GM12801 (cell line): ENCODE measurements at regions not wholly inside any gene's neighbourhood (a gene's known extent, or its start where the extent isn't known, plus 50 kb on each side); places are given as distances from the start of the nearest gene placed in this dataset.

ENCODE experiments used
- TF ChIP-seq, protein P1 (sequence below): IDR thresholded peaks from one replicate; pipeline ENCODE4 v1.5.1; 2011; ENCODE audit warnings: control low read depth; ENCODE audit not compliant: insufficient read length; ENCODE audit errors: extremely low read depth

DNA sequence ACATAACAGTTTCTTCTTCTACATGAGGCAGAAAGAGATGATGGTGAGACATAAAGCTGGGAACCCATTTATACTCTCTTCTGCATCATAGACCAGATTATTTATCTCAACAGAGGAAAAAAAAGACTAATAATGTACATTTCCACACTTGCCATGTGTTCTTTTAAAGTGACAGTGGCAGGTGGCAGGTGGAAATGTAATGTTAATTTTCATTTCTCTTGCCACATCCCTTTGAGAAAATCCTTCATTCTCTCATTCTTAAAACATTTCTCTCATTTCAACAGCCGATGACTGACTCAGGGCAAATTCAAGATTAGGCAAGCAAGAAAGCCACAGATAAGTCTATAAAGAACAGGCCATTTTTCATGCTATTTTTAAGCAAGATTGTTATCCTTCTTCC, 635.6 kb upstream of the SORCS1 start:
- TF ChIP-seq, protein P1, sequence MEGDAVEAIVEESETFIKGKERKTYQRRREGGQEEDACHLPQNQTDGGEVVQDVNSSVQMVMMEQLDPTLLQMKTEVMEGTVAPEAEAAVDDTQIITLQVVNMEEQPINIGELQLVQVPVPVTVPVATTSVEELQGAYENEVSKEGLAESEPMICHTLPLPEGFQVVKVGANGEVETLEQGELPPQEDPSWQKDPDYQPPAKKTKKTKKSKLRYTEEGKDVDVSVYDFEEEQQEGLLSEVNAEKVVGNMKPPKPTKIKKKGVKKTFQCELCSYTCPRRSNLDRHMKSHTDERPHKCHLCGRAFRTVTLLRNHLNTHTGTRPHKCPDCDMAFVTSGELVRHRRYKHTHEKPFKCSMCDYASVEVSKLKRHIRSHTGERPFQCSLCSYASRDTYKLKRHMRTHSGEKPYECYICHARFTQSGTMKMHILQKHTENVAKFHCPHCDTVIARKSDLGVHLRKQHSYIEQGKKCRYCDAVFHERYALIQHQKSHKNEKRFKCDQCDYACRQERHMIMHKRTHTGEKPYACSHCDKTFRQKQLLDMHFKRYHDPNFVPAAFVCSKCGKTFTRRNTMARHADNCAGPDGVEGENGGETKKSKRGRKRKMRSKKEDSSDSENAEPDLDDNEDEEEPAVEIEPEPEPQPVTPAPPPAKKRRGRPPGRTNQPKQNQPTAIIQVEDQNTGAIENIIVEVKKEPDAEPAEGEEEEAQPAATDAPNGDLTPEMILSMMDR, result no peak

DNA sequence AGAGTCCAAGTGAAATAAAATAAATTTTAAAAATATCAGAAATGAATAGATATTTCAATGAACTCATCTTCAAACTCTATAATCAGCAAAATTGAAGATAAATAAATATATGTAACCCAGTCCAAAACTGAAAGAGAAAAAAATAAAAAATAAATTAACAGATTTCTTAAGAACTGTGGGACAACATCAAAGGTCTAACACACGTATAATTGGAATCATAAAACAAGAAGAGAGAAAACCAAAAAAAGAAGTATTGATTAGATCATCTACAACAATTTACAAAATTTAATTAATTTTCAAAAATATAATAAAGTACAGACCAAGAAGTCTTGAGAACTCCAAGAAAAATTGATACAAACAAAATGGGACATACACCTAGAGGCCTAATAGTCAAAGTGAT, 625.8 kb upstream of the SORCS1 start:
- TF ChIP-seq, protein P1, result no peak

DNA sequence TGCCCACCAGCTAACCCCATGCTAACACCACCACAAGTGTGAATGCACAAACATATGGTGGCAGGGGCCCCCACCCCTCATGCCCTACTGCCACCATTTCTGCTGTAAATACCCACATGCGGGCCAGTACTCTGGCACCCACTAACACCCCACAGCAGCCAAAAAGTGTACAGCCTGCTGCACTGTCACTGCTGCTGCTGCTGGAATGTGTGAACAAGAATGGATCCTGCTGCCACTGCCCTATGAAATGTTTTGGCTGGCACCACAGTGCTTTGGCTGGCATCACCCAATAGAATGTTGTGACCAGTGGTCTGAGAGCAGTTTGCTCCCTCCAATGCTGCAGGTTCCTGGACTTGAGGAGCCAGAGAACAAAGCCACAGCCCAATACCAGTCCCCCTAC, 606.6 kb upstream of the SORCS1 start:
- TF ChIP-seq, protein P1, result no peak

DNA sequence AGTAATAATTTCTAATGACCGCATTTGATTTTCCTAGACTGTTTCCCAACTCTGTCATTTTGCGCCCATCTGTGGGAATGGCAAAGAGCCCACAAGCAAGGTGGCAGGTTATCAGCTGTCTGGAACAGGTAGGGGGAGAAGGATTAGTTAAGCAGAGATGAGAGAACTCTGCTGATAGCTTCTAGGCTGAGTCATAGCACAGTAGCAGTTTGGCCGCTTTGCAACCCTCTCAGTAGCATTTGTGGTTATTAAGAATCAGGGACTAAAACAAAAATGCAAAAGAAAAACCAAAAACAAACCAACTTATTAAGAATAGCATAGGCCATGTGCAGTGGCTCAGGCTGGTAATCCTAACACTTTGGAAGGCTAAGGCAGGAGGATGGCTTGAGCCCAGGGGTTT, 602.7 kb upstream of the SORCS1 start:
- TF ChIP-seq, protein P1, result no peak

DNA sequence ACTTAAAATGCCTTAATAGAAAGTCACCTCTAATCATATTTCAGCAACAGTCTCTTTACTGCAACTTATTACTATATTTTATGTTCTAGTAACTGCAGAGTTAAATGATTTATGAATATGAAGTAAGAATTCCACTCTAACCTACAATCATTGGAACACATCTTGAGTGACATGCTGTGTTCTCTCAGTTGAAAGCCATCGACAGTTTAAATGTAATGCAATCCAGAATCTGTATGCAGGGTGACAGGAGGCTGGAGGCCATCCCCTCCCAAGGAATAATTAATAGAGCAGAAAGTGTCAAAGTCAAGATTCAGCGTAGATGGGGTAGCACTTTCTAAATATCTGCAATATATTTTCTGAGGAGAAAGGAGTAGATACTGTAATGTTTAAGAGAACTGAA, 590.3 kb upstream of the SORCS1 start:
- TF ChIP-seq, protein P1, result no peak

DNA sequence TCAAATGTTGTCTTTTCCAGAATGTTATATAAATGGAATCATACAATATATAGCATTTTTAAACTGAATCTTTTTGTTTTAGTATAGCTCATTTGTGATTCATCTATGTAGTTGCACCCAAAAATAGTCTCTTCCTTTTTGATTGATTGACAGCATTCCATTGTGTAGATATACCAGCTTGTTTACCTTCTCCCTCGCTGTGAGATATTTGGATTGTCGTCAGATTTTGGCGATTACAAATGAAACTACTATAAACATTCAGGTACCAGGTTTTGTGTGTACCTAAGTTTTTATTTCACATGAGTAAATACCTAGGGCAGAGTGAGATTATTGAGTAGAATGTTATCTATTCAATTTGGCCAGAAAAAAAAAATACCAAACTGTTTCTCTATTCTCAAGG, 584.7 kb upstream of the SORCS1 start:
- TF ChIP-seq, protein P1, result no peak

DNA sequence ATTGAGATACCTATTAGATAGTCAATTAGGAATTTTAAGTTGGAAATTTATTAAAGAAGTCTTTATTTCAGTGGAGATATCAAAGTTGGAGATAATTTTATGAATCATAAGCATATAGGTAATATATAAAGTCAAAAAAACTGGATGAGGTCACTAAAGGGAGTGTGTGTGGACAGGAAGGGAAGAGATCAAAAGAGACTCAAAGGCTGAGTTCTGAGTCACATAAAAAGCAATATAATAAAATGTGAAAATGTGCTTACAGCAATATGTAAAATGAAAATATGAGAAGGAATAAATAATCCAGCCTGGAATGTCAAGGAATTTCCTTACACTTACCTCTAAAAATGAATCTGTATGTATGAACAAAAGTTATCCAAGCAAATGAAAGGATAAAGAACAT, 583.3 kb upstream of the SORCS1 start:
- TF ChIP-seq, protein P1, result no peak

DNA sequence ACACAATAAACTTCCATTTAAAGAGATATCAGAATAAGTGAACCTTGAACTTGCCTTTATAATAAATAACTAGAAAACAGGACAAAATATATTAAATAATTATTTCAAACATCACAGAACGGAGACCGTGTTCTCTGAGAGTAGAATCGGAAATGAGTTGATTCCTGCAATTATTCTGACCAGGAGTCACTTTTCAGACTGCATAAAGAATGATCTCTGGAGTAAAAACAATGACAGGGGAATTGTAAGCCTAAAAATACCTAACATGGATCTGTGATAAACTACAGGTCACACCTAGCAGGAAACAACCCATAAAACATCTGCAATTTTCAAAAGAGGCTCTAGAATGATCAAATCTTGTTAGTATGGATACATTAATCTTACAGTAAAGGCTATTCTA, 577.5 kb upstream of the SORCS1 start:
- TF ChIP-seq, protein P1, result no peak
